HG02943 (cell line): ENCODE measurements at regions not wholly inside any gene's neighbourhood (a gene's known extent, or its start where the extent isn't known, plus 50 kb on each side); places are given as distances from the start of the nearest gene placed in this dataset.
"Not testable (repeated sequence)": the region's sequence is repeated elsewhere in the genome, so short reads cannot be mapped to it uniquely, and the experiment has no call there.

ENCODE experiments used
- ATAC-seq: cut with Tn5 transposase; IDR thresholded peaks from one replicate; pipeline ENCODE4 v1.9.1; 2021; ENCODE audit warnings: mild to moderate bottlenecking, low read depth, moderate library complexity; ENCODE audit not compliant: unreplicated experiment

- ATAC-seq: no peak
Measured at GRCh38 chr11:130668751-130669150, 220.3 kb downstream of the ADAMTS15 start.

- ATAC-seq: no peak
Measured at GRCh38 chr11:130670200-130670599, 221.8 kb downstream of the ADAMTS15 start.

- ATAC-seq: no peak
Measured at GRCh38 chr11:130671801-130672700, 223.6 kb downstream of the ADAMTS15 start.

- ATAC-seq: no peak
Measured at GRCh38 chr11:130672911-130673310, 224.5 kb downstream of the ADAMTS15 start.

GRCh38 chr11:130673698-130674097 is 225.3 kb downstream of the ADAMTS15 start:
- no peak for ATAC-seq

GRCh38 chr11:130674686-130675308 is 226.4 kb downstream of the ADAMTS15 start:
- ATAC-seq: no peak

- no peak for ATAC-seq
Measured at GRCh38 chr11:130675371-130675821, 227.0 kb downstream of the ADAMTS15 start.

GRCh38 chr11:130675917-130676316 is 227.5 kb downstream of the ADAMTS15 start:
- ATAC-seq: no peak

- no peak for ATAC-seq
Measured at GRCh38 chr11:130677486-130678153, 229.2 kb downstream of the ADAMTS15 start.

GRCh38 chr11:130679247-130679646 is 230.8 kb downstream of the ADAMTS15 start:
- ATAC-seq: no peak

GRCh38 chr11:130682471-130682870 is 233.8 kb downstream of the SNX19 start:
- not testable (repeated sequence) for ATAC-seq

GRCh38 chr11:130689222-130689908 is 226.9 kb downstream of the SNX19 start:
- no peak for ATAC-seq

- no peak for ATAC-seq
Measured at GRCh38 chr11:130691581-130691980, 224.7 kb downstream of the SNX19 start.

- no peak for ATAC-seq
Measured at GRCh38 chr11:130692220-130692619, 224.1 kb downstream of the SNX19 start.

GRCh38 chr11:130693543-130693942 is 222.7 kb downstream of the SNX19 start:
- no peak for ATAC-seq

- ATAC-seq: no peak
Measured at GRCh38 chr11:130694488-130695045, 221.7 kb downstream of the SNX19 start.

- ATAC-seq: no peak
Measured at GRCh38 chr11:130698174-130698573, 218.1 kb downstream of the SNX19 start.

- ATAC-seq: no peak
Measured at GRCh38 chr11:130699561-130699960, 216.7 kb downstream of the SNX19 start.

GRCh38 chr11:130700092-130700491 is 216.2 kb downstream of the SNX19 start:
- no peak for ATAC-seq

- no peak for ATAC-seq
Measured at GRCh38 chr11:130703489-130704190, 212.6 kb downstream of the SNX19 start.
